GF-D8 (cell line): ENCODE measurements at regions not wholly inside any gene's neighbourhood (a gene's known extent, or its start where the extent isn't known, plus 50 kb on each side); places are given as distances from the start of the nearest gene placed in this dataset.
"Not testable (repeated sequence)": the region's sequence is repeated elsewhere in the genome, so short reads cannot be mapped to it uniquely, and the experiment has no call there.

ENCODE experiments used
- DNase-seq: peaks from one replicate; lab custom pipeline; 2025; lab: John Stamatoyannopoulos, UW

GRCh38 chr10:33473688-33474087 lies 139.2 kb upstream of the NRP1 start:
- DNase-seq: no peak

GRCh38 chr10:33468006-33468405 lies 133.5 kb upstream of the NRP1 start:
- DNase-seq: not testable (repeated sequence)

- DNase-seq: no peak
Observed at GRCh38 chr10:33465747-33466146, 131.3 kb upstream of the NRP1 start.

- DNase-seq: no peak
Observed at GRCh38 chr10:33463011-33463410, 128.5 kb upstream of the NRP1 start.

- no peak for DNase-seq
Observed at GRCh38 chr10:33461295-33461640, 126.8 kb upstream of the NRP1 start.

- DNase-seq: no peak
Observed at GRCh38 chr10:33460505-33461294, 126.2 kb upstream of the NRP1 start.

- DNase-seq: no peak
Observed at GRCh38 chr10:33459602-33460001, 125.1 kb upstream of the NRP1 start.

- no peak for DNase-seq
Observed at GRCh38 chr10:33455029-33455428, 120.6 kb upstream of the NRP1 start.

GRCh38 chr10:33454554-33454953 lies 120.1 kb upstream of the NRP1 start:
- DNase-seq: no peak

- no peak for DNase-seq
Observed at GRCh38 chr10:33453081-33454025, 118.9 kb upstream of the NRP1 start.

- no peak for DNase-seq
Observed at GRCh38 chr10:33448421-33449140, 114.1 kb upstream of the NRP1 start.

GRCh38 chr10:33441561-33441960 lies 107.1 kb upstream of the NRP1 start:
- no peak for DNase-seq

- peak; percentile 35 for DNase-seq
Observed at GRCh38 chr10:33434933-33435332, 100.5 kb upstream of the NRP1 start.

GRCh38 chr10:33428682-33429081 lies 94.2 kb upstream of the NRP1 start:
- DNase-seq: no peak

GRCh38 chr10:33423154-33423529 lies 88.7 kb upstream of the NRP1 start:
- DNase-seq: no peak

- DNase-seq: no peak
Observed at GRCh38 chr10:33422471-33423153, 88.1 kb upstream of the NRP1 start.

- DNase-seq: no peak
Observed at GRCh38 chr10:33421789-33422462, 87.5 kb upstream of the NRP1 start.

- no peak for DNase-seq
Observed at GRCh38 chr10:33419311-33419710, 84.8 kb upstream of the NRP1 start.

GRCh38 chr10:33418301-33418700 lies 83.8 kb upstream of the NRP1 start:
- DNase-seq: no peak

- no peak for DNase-seq
Observed at GRCh38 chr10:33416691-33417090, 82.2 kb upstream of the NRP1 start.

GRCh38 chr10:33416209-33416608 lies 81.7 kb upstream of the NRP1 start:
- no peak for DNase-seq
